ENCODE measurements at regions not wholly inside any gene's neighbourhood (a gene's known extent, or its start where the extent isn't known, plus 50 kb on each side); places are given as distances from the start of the nearest gene placed in this dataset.

DNA sequence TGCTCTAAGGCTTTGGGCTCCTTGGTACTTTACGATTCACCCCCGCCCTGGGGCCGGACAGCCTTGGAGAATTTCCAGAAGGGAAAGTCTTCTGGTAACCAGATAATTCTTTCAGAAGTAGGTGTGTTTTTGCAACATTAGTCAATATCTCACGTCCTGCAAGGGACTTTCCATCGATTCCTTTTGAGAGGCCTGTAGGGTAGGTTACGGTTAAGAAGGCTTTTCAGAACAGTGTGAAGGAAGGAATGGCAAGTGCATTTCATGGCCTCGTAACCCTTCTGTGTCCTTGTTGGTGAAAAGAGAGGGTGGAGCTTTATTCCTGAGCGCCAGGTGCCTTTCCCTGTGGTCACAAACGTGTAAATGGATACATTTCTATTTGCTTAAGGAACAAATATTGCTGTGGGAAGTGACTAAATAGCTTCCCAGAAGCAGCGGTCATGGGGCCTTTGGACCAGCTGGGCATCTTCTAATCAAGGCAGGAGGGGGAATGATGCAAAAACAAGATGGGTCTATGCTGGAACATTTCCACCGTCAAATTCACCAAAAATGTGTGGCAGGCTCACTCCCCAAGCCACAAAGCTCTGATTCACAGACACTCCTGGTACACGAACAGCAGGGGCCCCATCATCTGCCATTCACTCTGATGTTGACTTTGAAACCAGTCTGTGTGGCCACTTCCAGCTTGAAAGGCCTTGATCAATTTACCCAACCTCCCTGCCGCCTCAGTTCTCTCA is 99.2 kb downstream of the ANKRD10 start:
- Histone ChIP-seq H3K9me2 (ENCODE audit: low read depth, low read length) (no peaks in the 10 kb centered on the region), H3K4me2 (ENCODE audit: low read length) (no peak overlapping the region), H3K9me3 (ENCODE audit: low read length) (no peaks in the 10 kb centered on the region), H3K79me2 (ENCODE audit: insufficient read depth, low read length) (no peaks in the 10 kb centered on the region), H3F3A (ENCODE audit: insufficient read depth, low read length) (no peaks in the 10 kb centered on the region), H3K4me1 (ENCODE audit: insufficient read depth, low read length, severe bottlenecking) (peaks cover 3% of the 10 kb centered on the region), H3K27me3 (ENCODE audit: insufficient read depth, low read length) (0 out of 2 replicates have a peak, but pooled peaks cover 4% of the 10 kb centered on the region), H3K36me3 (ENCODE audit: insufficient read depth, low read length) (no peaks in the 10 kb centered on the region), H4K20me1 (ENCODE audit: insufficient read depth, low read length) (no peaks in the 10 kb centered on the region), H3K9ac (ENCODE audit: low read length) (no peak overlapping the region), H3K27ac (ENCODE audit: low read depth, low read length, poor library complexity, severe bottlenecking) (no peak overlapping the region), H3K4me3 (ENCODE audit: low read depth, low read length, poor library complexity, severe bottlenecking) (no peak overlapping the region), H2AFZ (ENCODE audit: low read length) (no peak overlapping the region)
- no peak for TF ChIP-seq EZH2 (IDR thresholded peaks at IDR 0.05; ENCODE audit: borderline replicate concordance, low read length)
- TF ChIP-seq, protein P1, sequence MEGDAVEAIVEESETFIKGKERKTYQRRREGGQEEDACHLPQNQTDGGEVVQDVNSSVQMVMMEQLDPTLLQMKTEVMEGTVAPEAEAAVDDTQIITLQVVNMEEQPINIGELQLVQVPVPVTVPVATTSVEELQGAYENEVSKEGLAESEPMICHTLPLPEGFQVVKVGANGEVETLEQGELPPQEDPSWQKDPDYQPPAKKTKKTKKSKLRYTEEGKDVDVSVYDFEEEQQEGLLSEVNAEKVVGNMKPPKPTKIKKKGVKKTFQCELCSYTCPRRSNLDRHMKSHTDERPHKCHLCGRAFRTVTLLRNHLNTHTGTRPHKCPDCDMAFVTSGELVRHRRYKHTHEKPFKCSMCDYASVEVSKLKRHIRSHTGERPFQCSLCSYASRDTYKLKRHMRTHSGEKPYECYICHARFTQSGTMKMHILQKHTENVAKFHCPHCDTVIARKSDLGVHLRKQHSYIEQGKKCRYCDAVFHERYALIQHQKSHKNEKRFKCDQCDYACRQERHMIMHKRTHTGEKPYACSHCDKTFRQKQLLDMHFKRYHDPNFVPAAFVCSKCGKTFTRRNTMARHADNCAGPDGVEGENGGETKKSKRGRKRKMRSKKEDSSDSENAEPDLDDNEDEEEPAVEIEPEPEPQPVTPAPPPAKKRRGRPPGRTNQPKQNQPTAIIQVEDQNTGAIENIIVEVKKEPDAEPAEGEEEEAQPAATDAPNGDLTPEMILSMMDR (IDR thresholded peaks at IDR 0.05; ENCODE audit: low read length): no peak

DNA sequence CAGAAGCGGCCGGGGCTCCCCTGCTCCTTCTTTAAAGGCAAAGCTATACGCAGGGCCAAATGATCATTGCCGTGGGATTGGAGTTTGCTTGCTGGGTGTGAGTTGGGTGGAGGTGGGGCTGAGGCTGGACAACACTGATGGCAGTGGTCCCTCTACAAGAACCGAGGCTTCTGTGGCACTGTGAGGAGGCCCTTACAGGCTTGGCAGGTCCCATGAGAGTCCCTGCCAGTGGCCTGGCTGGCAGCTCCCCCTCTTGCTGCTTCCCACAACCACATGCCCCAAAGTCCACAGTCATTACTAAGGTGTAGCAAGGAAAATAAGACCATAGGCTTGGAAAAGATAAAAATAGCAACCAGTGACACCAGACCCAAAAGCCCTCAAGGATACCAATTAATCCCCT is 98.4 kb downstream of the ANKRD10 start:
- Histone ChIP-seq H2AFZ (ENCODE audit: low read length) (no peak overlapping the region), H3K4me3 (ENCODE audit: low read depth, low read length, poor library complexity, severe bottlenecking) (no peak overlapping the region)
- TF ChIP-seq, protein P1 (IDR thresholded peaks at IDR 0.05; ENCODE audit: low read length): no peak
- no peak for TF ChIP-seq EZH2 (IDR thresholded peaks at IDR 0.05; ENCODE audit: borderline replicate concordance, low read length)

DNA sequence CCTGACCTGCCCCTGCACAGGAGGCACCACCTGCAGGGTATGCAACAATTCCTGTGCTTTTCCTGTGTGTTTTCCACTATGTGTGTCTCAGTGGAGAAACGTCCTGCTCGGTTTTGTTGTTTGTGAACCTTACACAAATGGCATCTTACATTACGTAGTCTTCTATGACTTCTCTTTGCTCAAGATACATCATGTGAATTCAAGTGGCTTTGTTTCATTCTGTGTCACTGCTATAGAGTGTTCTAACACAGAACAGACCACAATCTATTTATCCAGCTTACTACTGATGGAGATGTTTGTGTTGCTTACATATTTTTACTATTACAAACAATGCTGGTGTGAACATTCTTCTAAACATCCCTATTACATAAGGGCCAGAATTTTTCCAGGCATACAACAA is 97.7 kb downstream of the ANKRD10 start:
- Histone ChIP-seq H3K27ac (ENCODE audit: low read depth, low read length, poor library complexity, severe bottlenecking) (no peak overlapping the region), H3K36me3 (ENCODE audit: insufficient read depth, low read length) (no peaks in the 10 kb centered on the region), H3K79me2 (ENCODE audit: insufficient read depth, low read length) (no peaks in the 10 kb centered on the region), H3K4me2 (ENCODE audit: low read length) (no peak overlapping the region), H3K27me3 (ENCODE audit: insufficient read depth, low read length) (0 out of 2 replicates have a peak, but pooled peaks cover 4% of the 10 kb centered on the region), H3K9me3 (ENCODE audit: low read length) (no peaks in the 10 kb centered on the region), H3K4me3 (ENCODE audit: low read depth, low read length, poor library complexity, severe bottlenecking) (no peak overlapping the region), H3K9me2 (ENCODE audit: low read depth, low read length) (no peaks in the 10 kb centered on the region), H3K9ac (ENCODE audit: low read length) (no peak overlapping the region), H3K4me1 (ENCODE audit: insufficient read depth, low read length, severe bottlenecking) (peaks cover 3% of the 10 kb centered on the region), H4K20me1 (ENCODE audit: insufficient read depth, low read length) (no peaks in the 10 kb centered on the region), H2AFZ (ENCODE audit: low read length) (no peak overlapping the region), H3F3A (ENCODE audit: insufficient read depth, low read length) (no peaks in the 10 kb centered on the region)
- TF ChIP-seq EZH2 (IDR thresholded peaks at IDR 0.05; ENCODE audit: borderline replicate concordance, low read length): no peak
- TF ChIP-seq, protein P1 (IDR thresholded peaks at IDR 0.05; ENCODE audit: low read length): no peak

More for the DNA sequence above, 98.4 kb downstream of the ANKRD10 start:
- no peak overlapping the region for H3K4me2 ChIP-seq (ENCODE audit: low read length)
- no peak overlapping the region for H3K9ac ChIP-seq (ENCODE audit: low read length)
- H3F3A ChIP-seq (ENCODE audit: insufficient read depth, low read length): no peaks in the 10 kb centered on the region
- no peaks in the 10 kb centered on the region for H3K36me3 ChIP-seq (ENCODE audit: insufficient read depth, low read length)
- H4K20me1 ChIP-seq (ENCODE audit: insufficient read depth, low read length): no peaks in the 10 kb centered on the region
- 0 out of 2 replicates have a peak, but pooled peaks cover 4% of the 10 kb centered on the region for H3K27me3 ChIP-seq (ENCODE audit: insufficient read depth, low read length)
- H3K27ac ChIP-seq (ENCODE audit: low read depth, low read length, poor library complexity, severe bottlenecking): no peak overlapping the region
- H3K9me2 ChIP-seq (ENCODE audit: low read depth, low read length): no peaks in the 10 kb centered on the region
- H3K79me2 ChIP-seq (ENCODE audit: insufficient read depth, low read length): no peaks in the 10 kb centered on the region
- H3K4me1 ChIP-seq (ENCODE audit: insufficient read depth, low read length, severe bottlenecking): peaks cover 3% of the 10 kb centered on the region
- no peaks in the 10 kb centered on the region for H3K9me3 ChIP-seq (ENCODE audit: low read length)

Data from OCI-LY1 (cell line).